Colonic mucosa (tissue), 4 donors: ENCODE measurements at regions not wholly inside any gene's neighbourhood (a gene's known extent, or its start where the extent isn't known, plus 50 kb on each side); places are given as distances from the start of the nearest gene placed in this dataset.
A peak's percentile ranks its signal among the peaks of the same experiment; 100 is the strongest.

Experiments
- DNase-seq: peaks from one replicate; pipeline ENCODE4 v3.0.0-alpha.2; 2020
- H3K27ac ChIP-seq: fragments of 200-600 bp; one replicate; pipeline ENCODE4 v1.8.0; 2021
- H3K27me3 ChIP-seq: fragments of 200-600 bp; one replicate; pipeline ENCODE4 v1.8.0; 2021
- H3K36me3 ChIP-seq: fragments of 200-600 bp; one replicate; pipeline ENCODE4 v1.8.0; 2021
- H3K4me1 ChIP-seq: fragments of 200-600 bp; one replicate; pipeline ENCODE4 v1.8.0; 2021; ENCODE audit warnings: mild to moderate bottlenecking
- H3K4me3 ChIP-seq: fragments of 200-600 bp; one replicate; pipeline ENCODE4 v1.8.0; 2021
- H3K9ac ChIP-seq, 2 donors: one replicate each; pipeline ENCODE4 v1.7.0; 2013; ENCODE audit warnings: control low read depth in 2 of 2, low read depth in 2 of 2, low read length in 2 of 2
- H3K9me3 ChIP-seq: fragments of 200-600 bp; one replicate; pipeline ENCODE4 v1.8.0; 2021
- intact Hi-C: fragments of 100-400 bp; cut with DNase I; formaldehyde crosslinking; loops from one replicate; pipeline ENCODE4 v1.14.1; 2022
- TF ChIP-seq, protein P1 (sequence below): fragments of 200-600 bp; IDR thresholded peaks from one replicate; pipeline ENCODE4 v1.8.0; 2022; ENCODE audit warnings: antibody characterized with exemption, mild to moderate bottlenecking
- donor health status: healthy.
- donor health status: DM: no; HTN: no; CAD: no.
- donor health status: DM: no; HTN: no; CAD: no.

DNA sequence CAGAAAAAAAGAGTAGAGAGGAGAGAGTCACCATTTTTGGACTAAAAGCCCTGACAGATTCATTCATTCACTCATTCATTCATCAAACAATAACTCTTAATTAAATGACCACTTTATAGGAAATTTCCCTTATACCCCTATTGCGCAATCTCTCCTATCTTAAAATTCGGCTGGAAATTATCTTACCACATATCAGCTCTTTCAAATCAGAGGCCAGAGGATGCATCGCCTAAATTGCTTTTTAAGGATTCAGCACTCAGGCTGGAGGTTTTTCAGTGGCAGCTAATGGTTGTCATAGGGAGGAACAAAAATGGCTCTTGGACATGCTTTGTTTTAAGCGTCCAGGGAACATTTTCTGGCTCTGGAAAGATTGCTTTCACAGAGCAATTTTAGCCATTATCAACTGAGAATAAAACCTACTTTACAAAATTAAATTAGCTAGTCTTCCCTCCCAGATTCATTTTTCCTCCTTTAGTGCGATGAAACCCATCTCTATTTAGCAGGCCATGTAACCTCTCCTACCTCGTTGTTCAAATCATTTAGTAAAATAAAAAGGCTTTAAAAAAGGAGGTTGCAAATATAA is 115.2 kb downstream of the OLFM4 start:
- H3K4me1 ChIP-seq, result no peaks in the 10 kb centered on the region
- no peaks in the 10 kb centered on the region for H3K36me3 ChIP-seq
- TF ChIP-seq, protein P1, sequence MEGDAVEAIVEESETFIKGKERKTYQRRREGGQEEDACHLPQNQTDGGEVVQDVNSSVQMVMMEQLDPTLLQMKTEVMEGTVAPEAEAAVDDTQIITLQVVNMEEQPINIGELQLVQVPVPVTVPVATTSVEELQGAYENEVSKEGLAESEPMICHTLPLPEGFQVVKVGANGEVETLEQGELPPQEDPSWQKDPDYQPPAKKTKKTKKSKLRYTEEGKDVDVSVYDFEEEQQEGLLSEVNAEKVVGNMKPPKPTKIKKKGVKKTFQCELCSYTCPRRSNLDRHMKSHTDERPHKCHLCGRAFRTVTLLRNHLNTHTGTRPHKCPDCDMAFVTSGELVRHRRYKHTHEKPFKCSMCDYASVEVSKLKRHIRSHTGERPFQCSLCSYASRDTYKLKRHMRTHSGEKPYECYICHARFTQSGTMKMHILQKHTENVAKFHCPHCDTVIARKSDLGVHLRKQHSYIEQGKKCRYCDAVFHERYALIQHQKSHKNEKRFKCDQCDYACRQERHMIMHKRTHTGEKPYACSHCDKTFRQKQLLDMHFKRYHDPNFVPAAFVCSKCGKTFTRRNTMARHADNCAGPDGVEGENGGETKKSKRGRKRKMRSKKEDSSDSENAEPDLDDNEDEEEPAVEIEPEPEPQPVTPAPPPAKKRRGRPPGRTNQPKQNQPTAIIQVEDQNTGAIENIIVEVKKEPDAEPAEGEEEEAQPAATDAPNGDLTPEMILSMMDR, result no peak
- intact Hi-C loops, result no loop called here
- no peak overlapping the region for H3K9ac ChIP-seq
- no peaks in the 10 kb centered on the region for H3K27me3 ChIP-seq
- no peak overlapping the region for H3K27ac ChIP-seq
- no peak overlapping the region for H3K4me3 ChIP-seq
- no peaks in the 10 kb centered on the region for H3K9me3 ChIP-seq
- DNase-seq, result no peak

GRCh38 chr13:53144826-53145225 is 116.2 kb downstream of the OLFM4 start:
- DNase-seq, result no peak
- Histone ChIP-seq H3K36me3 (no peaks in the 10 kb centered on the region), H3K4me3 (no peak overlapping the region), H3K9me3 (no peaks in the 10 kb centered on the region), H3K4me1 (no peaks in the 10 kb centered on the region), H3K27ac (no peak overlapping the region), H3K9ac (no peak overlapping the region), H3K27me3 (no peaks in the 10 kb centered on the region)
- TF ChIP-seq, protein P1, result no peak
- intact Hi-C loops, result no loop called here

GRCh38 chr13:53150568-53150967 is 122.0 kb downstream of the OLFM4 start:
- H3K27me3 ChIP-seq, result no peaks in the 10 kb centered on the region
- H3K27ac ChIP-seq, result no peak overlapping the region
- TF ChIP-seq, protein P1, result no peak
- DNase-seq, result no peak
- no peaks in the 10 kb centered on the region for H3K36me3 ChIP-seq
- no peaks in the 10 kb centered on the region for H3K4me1 ChIP-seq
- H3K4me3 ChIP-seq, result no peak overlapping the region
- intact Hi-C loops, result loop anchor here (5.0 to 10.0 kb wide), 3 partner anchors 183 to 286 kb away; no protein-coding TSS in a partner anchor
- no peaks in the 10 kb centered on the region for H3K9me3 ChIP-seq
- H3K9ac ChIP-seq, result no peak overlapping the region

DNA sequence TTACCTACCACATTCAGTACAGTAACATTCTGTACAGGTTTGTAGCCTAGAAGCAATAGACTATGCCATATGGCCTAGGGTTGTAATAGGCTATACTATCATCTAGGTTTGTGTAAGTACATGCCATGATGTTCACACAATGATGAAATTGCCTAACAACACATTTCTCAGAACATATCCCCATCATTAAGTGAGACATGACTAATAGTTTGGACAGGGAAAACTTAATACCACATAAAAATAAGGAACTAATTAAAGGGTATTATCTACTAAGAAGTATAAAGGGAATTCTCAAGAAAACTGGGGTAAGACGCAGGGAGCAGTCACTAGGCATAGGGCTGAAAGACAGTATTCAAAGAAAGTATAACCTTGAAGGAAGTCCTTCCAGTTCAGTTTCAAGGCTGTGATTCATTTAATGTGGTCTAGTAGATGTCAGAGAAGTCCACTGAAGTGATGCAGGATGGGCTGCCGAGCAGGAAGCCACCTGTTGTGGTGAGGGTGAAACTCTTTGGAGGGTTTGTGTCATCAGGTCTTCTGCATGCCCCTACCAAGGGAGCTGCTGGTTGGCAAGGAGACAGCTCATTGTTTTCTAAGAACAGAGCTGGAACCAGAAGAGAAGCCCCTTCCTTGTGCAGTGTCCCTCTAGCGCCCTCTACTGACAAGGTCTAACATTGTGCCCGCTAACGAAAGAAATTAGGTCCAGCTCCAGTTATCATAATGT is 122.9 kb downstream of the OLFM4 start:
- H3K9me3 ChIP-seq, result no peaks in the 10 kb centered on the region
- intact Hi-C loops, result loop anchor here (5.0 to 10.0 kb wide), 3 partner anchors 184 to 287 kb away; no protein-coding TSS in a partner anchor
- TF ChIP-seq, protein P1, result peak; percentile 57
- H3K27me3 ChIP-seq, result no peaks in the 10 kb centered on the region
- H3K4me1 ChIP-seq, result no peaks in the 10 kb centered on the region
- DNase-seq, result peak; percentile 60
- H3K4me3 ChIP-seq, result no peak overlapping the region
- no peak overlapping the region for H3K9ac ChIP-seq
- H3K36me3 ChIP-seq, result no peaks in the 10 kb centered on the region
- H3K27ac ChIP-seq, result no peak overlapping the region

GRCh38 chr13:53152057-53152421 is 123.4 kb downstream of the OLFM4 start:
- Histone ChIP-seq H3K4me1 (no peaks in the 10 kb centered on the region), H3K36me3 (no peaks in the 10 kb centered on the region), H3K4me3 (no peak overlapping the region), H3K27me3 (no peaks in the 10 kb centered on the region), H3K9ac (no peak overlapping the region), H3K27ac (no peak overlapping the region), H3K9me3 (no peaks in the 10 kb centered on the region)
- no peak for DNase-seq
- TF ChIP-seq, protein P1, result no peak
- intact Hi-C loops, result loop anchor here (5.0 to 10.0 kb wide), 3 partner anchors 185 to 287 kb away; no protein-coding TSS in a partner anchor
